ENCODE measurements at regions not wholly inside any gene's neighbourhood (a gene's known extent, or its start where the extent isn't known, plus 50 kb on each side); places are given as distances from the start of the nearest gene placed in this dataset.
"Not testable (repeated sequence)": the region's sequence is repeated elsewhere in the genome, so short reads cannot be mapped to it uniquely, and the experiment has no call there.

DNA sequence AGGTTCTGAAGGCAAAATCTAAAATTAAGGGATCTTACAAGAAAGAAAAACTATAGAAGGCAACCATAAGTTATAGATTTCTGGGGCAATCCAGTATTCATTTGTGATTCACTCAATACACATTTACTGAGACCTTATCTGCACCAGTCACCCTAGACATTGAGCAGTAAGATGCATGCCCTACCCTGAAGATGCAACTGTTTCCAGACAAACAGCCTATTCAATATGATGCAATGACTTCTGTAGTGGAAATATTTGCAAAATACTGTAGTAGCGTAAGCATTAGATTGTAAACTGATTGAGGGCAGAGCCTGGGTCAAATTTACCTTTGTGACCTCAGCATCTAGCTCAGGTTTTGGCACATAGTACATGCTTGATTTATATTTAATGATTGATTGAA is 256.2 kb upstream of the ACTBL2 start:
- intact Hi-C loops (cut with micrococcal nuclease; ENCODE audit: unreplicated experiment) = no loop called here
- no peak for TF ChIP-seq EZH2 (IDR thresholded peaks at IDR 0.05; ENCODE audit: borderline replicate concordance, low read depth, low read length, poor library complexity, severe bottlenecking)
- TF ChIP-seq, protein P1, sequence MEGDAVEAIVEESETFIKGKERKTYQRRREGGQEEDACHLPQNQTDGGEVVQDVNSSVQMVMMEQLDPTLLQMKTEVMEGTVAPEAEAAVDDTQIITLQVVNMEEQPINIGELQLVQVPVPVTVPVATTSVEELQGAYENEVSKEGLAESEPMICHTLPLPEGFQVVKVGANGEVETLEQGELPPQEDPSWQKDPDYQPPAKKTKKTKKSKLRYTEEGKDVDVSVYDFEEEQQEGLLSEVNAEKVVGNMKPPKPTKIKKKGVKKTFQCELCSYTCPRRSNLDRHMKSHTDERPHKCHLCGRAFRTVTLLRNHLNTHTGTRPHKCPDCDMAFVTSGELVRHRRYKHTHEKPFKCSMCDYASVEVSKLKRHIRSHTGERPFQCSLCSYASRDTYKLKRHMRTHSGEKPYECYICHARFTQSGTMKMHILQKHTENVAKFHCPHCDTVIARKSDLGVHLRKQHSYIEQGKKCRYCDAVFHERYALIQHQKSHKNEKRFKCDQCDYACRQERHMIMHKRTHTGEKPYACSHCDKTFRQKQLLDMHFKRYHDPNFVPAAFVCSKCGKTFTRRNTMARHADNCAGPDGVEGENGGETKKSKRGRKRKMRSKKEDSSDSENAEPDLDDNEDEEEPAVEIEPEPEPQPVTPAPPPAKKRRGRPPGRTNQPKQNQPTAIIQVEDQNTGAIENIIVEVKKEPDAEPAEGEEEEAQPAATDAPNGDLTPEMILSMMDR (conservative IDR thresholded peaks at IDR 0.05; ENCODE audit: low read depth, low read length) = no peak
- ChIA-PET CTCF (no interaction called here), POLR2A (ENCODE audit: low non-redundant PET) (no interaction called here)
- no peak overlapping the region for H3K27ac ChIP-seq (ENCODE audit: low read depth, low read length, poor library complexity, severe bottlenecking)
- no peaks in the 10 kb centered on the region for H3K27me3 ChIP-seq (replicated peaks; ENCODE audit: insufficient read depth, low read depth, low read length, poor library complexity)
- no TSS peak for BruUV-seq (replicated peaks)
- DNase-seq (ENCODE audit: low spot score) = no peak
- no peak overlapping the region for H3K4me3 ChIP-seq (ENCODE audit: low read depth, low read length, poor library complexity, severe bottlenecking)
- no peaks in the 10 kb centered on the region for H3K9me3 ChIP-seq (ENCODE audit: low read depth, low read length, poor library complexity, severe bottlenecking)
- no peaks in the 10 kb centered on the region for H3K4me1 ChIP-seq (ENCODE audit: insufficient read depth, low read length, poor library complexity, severe bottlenecking)
- H3K36me3 ChIP-seq (ENCODE audit: insufficient read depth, low read length, poor library complexity, severe bottlenecking) = no peaks in the 10 kb centered on the region

DNA sequence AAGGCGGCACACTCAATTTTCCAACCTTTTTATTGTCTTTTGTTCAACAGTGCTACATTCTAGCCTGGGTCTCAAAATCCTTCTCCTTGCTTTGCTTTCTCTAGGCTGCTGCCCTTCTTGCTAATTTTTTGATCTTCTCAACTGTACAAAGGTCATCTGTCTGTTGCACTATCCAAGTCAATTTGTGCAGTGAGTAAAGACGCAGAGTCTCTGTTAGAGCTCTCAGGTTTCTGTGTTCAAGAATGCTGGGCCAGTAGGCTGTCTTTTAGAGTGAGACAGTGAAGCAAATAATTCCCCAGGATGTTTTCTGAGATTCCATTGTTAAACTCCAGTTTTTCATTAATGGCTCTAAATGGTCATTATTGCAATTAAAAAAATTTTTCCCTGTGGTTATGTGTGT is 255.7 kb upstream of the ACTBL2 start:
- Histone ChIP-seq H3K27me3 (replicated peaks; ENCODE audit: insufficient read depth, low read depth, low read length, poor library complexity) (no peaks in the 10 kb centered on the region), H3K4me3 (ENCODE audit: low read depth, low read length, poor library complexity, severe bottlenecking) (no peak overlapping the region), H3K36me3 (ENCODE audit: insufficient read depth, low read length, poor library complexity, severe bottlenecking) (no peaks in the 10 kb centered on the region), H3K4me1 (ENCODE audit: insufficient read depth, low read length, poor library complexity, severe bottlenecking) (no peaks in the 10 kb centered on the region), H3K27ac (ENCODE audit: low read depth, low read length, poor library complexity, severe bottlenecking) (no peak overlapping the region), H3K9me3 (ENCODE audit: low read depth, low read length, poor library complexity, severe bottlenecking) (no peaks in the 10 kb centered on the region)
- ChIA-PET CTCF (no interaction called here), POLR2A (ENCODE audit: low non-redundant PET) (no interaction called here)
- intact Hi-C loops (cut with micrococcal nuclease; ENCODE audit: unreplicated experiment) = no loop called here
- BruUV-seq (replicated peaks) = no TSS peak
- DNase-seq (ENCODE audit: low spot score) = no peak
- TF ChIP-seq EZH2 (IDR thresholded peaks at IDR 0.05; ENCODE audit: borderline replicate concordance, low read depth, low read length, poor library complexity, severe bottlenecking) = no peak
- TF ChIP-seq, protein P1 (conservative IDR thresholded peaks at IDR 0.05; ENCODE audit: low read depth, low read length) = no peak

GRCh38 chr5:57736716-57737115 is 254.1 kb upstream of the ACTBL2 start:
- intact Hi-C loops (cut with micrococcal nuclease; ENCODE audit: unreplicated experiment) = no loop called here
- no peak for DNase-seq (ENCODE audit: low spot score)
- H3K9me3 ChIP-seq (ENCODE audit: low read depth, low read length, poor library complexity, severe bottlenecking) = no peaks in the 10 kb centered on the region
- CTCF ChIA-PET = no interaction called here
- TF ChIP-seq EZH2 (IDR thresholded peaks at IDR 0.05; ENCODE audit: borderline replicate concordance, low read depth, low read length, poor library complexity, severe bottlenecking) = no peak
- no peak overlapping the region for H3K4me3 ChIP-seq (ENCODE audit: low read depth, low read length, poor library complexity, severe bottlenecking)
- POLR2A ChIA-PET (ENCODE audit: low non-redundant PET) = no interaction called here
- no peaks in the 10 kb centered on the region for H3K4me1 ChIP-seq (ENCODE audit: insufficient read depth, low read length, poor library complexity, severe bottlenecking)
- H3K27me3 ChIP-seq (replicated peaks; ENCODE audit: insufficient read depth, low read depth, low read length, poor library complexity) = peaks cover 7% of the 10 kb centered on the region
- no TSS peak for BruUV-seq (replicated peaks)
- H3K36me3 ChIP-seq (ENCODE audit: insufficient read depth, low read length, poor library complexity, severe bottlenecking) = no peaks in the 10 kb centered on the region
- H3K27ac ChIP-seq (ENCODE audit: low read depth, low read length, poor library complexity, severe bottlenecking) = no peak overlapping the region

GRCh38 chr5:57735279-57736153 is 252.9 kb upstream of the ACTBL2 start:
- H3K27ac ChIP-seq (ENCODE audit: low read depth, low read length, poor library complexity, severe bottlenecking); BruUV-seq (replicated peaks); H3K9me3 ChIP-seq (ENCODE audit: low read depth, low read length, poor library complexity, severe bottlenecking); POLR2A ChIA-PET (ENCODE audit: low non-redundant PET); intact Hi-C loops (cut with micrococcal nuclease; ENCODE audit: unreplicated experiment); H3K36me3 ChIP-seq (ENCODE audit: insufficient read depth, low read length, poor library complexity, severe bottlenecking); H3K4me1 ChIP-seq (ENCODE audit: insufficient read depth, low read length, poor library complexity, severe bottlenecking); H3K4me3 ChIP-seq (ENCODE audit: low read depth, low read length, poor library complexity, severe bottlenecking); DNase-seq (ENCODE audit: low spot score); CTCF ChIA-PET; H3K27me3 ChIP-seq (replicated peaks; ENCODE audit: insufficient read depth, low read depth, low read length, poor library complexity): not testable (repeated sequence)
